ENCODE measurements at regions not wholly inside any gene's neighbourhood (a gene's known extent, or its start where the extent isn't known, plus 50 kb on each side); places are given as distances from the start of the nearest gene placed in this dataset.
A peak's percentile ranks its signal among the peaks of the same experiment; 100 is the strongest.

DNA sequence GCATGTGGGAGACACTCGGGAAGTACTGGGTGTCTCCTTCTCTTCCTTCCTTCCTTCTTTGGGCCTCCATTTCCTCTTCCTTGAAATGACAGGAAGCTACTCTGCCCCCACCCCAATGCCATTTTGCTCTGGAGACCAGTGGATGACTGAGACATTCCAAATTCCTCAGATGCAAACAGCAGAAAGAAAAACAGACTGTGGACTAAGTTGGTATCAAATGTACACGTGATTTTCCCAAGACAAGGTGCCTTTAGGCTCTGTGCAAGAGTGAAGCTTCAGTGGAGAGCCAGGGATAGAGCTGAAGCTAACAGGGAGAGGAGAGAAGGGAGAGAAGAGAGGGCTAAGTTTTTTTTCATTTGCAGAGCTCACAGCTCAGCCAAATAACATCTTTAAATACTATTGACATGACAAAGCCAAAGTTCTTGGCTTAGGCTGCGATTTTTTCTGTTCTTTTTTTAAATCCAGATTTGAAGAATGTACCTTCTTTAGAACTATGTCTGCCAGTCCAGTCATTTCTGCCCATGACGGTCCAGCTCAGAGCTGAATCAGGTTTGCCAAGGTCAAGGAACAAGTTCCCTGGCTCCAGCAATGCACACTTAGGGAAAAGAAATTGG is 84.5 kb upstream of the LCLAT1 start:
- peaks cover 16% of the 10 kb centered on the region for H3K4me1 ChIP-seq
- POLR2A ChIA-PET, result no interaction called here
- no peak overlapping the region for H3K4me3 ChIP-seq
- H3K9me3 ChIP-seq, result no peaks in the 10 kb centered on the region
- FAIRE-seq (no peak), DNase-seq (ENCODE audit: low read depth in 1 of 2, low spot score in 1 of 2) (peak in 1 of 2 experiments; percentile 24), ATAC-seq (peak in 1 of 2 experiments; percentile 63; a peak in 3 of 6 replicates)
- CTCF ChIA-PET, result interaction anchor here (1.0 to 2.0 kb wide), 6 partner anchors 9 to 349 kb away, joined by 3 to 5 read pairs (median 4); no protein-coding TSS in a partner anchor
- 26% methylated on average over 4 of the region's 4 CpGs for WGBS (ENCODE audit: missing lambda C conversion rate)
- TF ChIP-seq FOSB (CRISPR knock-in tag; IDR thresholded peaks at IDR 0.05) (no peak), JUN (IDR thresholded peaks at IDR 0.05) (no peak), EHF (CRISPR knock-in tag; IDR thresholded peaks at IDR 0.05) (no peak)
- H3K4me2 ChIP-seq, result peak overlapping the region; percentile 27
- peak overlapping the region; percentile 34 to 36; a peak in 3 of 6 replicates for H3K27ac ChIP-seq

DNA sequence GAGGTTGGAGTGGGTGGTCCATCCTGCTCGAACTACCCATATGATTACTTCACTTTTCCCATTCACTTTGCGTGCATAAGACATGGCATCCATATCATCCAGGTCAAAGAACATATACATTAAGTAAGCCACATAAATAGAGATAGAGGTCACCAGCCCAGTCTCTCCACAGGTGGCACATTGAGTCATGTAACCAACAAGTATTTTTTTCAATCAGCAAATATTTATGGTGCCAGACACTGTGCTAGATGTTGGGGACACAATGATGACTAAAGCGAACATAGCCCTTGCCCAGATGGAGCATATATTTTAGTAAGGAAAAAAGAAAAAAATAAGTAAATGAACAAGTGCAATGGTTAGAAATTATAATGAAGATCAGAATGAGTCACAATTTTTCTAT is 83.6 kb upstream of the LCLAT1 start:
- ATAC-seq, result no peak
- CTCF ChIA-PET, result no interaction called here
- POLR2A ChIA-PET, result no interaction called here
- Histone ChIP-seq H3K4me1 (peaks cover 16% of the 10 kb centered on the region), H3K9me3 (no peaks in the 10 kb centered on the region), H3K27ac (peak overlapping the region in 1 of 2 experiments; percentile 5; a peak in 1 of 6 replicates), H3K4me2 (no peak overlapping the region; the same call in 2 of the 3 replicates), H3K4me3 (no peak overlapping the region)
- WGBS (ENCODE audit: missing lambda C conversion rate), result 83% methylated on average over 3 of the region's 3 CpGs
- TF ChIP-seq RAD21 (conservative IDR thresholded peaks at IDR 0.05 in 1 of 2, IDR thresholded peaks at IDR 0.05 in 1 of 2) (no peak), EHMT2 (IDR thresholded peaks at IDR 0.05; ENCODE audit: low read depth) (no peak), JUNB (IDR thresholded peaks at IDR 0.05) (no peak), RARB (CRISPR knock-in tag; IDR thresholded peaks at IDR 0.05) (no peak), FOSL2 (IDR thresholded peaks at IDR 0.05) (no peak), FOSL2 (CRISPR knock-in tag; IDR thresholded peaks at IDR 0.05) (no peak), EP300 (IDR thresholded peaks at IDR 0.05) (no peak), MAZ (IDR thresholded peaks at IDR 0.05; ENCODE audit: borderline replicate concordance, low read depth, low read length) (no peak), CBX2 (IDR thresholded peaks at IDR 0.05; ENCODE audit: borderline replicate concordance, low read depth) (no peak)
- TF ChIP-seq, protein P1, sequence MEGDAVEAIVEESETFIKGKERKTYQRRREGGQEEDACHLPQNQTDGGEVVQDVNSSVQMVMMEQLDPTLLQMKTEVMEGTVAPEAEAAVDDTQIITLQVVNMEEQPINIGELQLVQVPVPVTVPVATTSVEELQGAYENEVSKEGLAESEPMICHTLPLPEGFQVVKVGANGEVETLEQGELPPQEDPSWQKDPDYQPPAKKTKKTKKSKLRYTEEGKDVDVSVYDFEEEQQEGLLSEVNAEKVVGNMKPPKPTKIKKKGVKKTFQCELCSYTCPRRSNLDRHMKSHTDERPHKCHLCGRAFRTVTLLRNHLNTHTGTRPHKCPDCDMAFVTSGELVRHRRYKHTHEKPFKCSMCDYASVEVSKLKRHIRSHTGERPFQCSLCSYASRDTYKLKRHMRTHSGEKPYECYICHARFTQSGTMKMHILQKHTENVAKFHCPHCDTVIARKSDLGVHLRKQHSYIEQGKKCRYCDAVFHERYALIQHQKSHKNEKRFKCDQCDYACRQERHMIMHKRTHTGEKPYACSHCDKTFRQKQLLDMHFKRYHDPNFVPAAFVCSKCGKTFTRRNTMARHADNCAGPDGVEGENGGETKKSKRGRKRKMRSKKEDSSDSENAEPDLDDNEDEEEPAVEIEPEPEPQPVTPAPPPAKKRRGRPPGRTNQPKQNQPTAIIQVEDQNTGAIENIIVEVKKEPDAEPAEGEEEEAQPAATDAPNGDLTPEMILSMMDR (IDR thresholded peaks at IDR 0.05), result no peak
- TF ChIP-seq, protein P2, sequence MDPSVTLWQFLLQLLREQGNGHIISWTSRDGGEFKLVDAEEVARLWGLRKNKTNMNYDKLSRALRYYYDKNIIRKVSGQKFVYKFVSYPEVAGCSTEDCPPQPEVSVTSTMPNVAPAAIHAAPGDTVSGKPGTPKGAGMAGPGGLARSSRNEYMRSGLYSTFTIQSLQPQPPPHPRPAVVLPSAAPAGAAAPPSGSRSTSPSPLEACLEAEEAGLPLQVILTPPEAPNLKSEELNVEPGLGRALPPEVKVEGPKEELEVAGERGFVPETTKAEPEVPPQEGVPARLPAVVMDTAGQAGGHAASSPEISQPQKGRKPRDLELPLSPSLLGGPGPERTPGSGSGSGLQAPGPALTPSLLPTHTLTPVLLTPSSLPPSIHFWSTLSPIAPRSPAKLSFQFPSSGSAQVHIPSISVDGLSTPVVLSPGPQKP (IDR thresholded peaks at IDR 0.05; ENCODE audit: low read depth, low read length), result no peak
- FAIRE-seq, result no peak
- no peak for DNase-seq (ENCODE audit: low read depth in 1 of 2, low spot score in 1 of 2)

DNA sequence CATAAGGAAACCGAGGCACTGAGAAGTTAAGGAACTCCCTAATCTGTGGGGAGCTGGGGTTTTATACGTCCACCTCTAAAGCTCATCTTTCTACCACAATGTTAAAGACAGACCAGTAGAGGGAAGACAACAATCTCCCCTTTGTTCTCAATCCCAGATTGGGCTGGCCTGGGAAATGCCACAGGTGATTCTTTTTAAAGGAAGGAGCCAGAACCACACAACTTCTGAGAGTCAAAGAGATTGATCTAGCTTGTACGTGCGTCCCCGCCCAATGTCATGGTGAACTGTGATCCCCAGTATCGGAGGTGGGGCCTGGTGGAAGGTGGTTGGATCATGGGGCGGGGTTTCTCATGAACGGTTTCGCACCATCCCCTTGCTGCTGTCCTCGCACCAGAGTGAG is 81.8 kb upstream of the LCLAT1 start:
- no peak overlapping the region for H3K27ac ChIP-seq
- H3K4me3 ChIP-seq, result no peak overlapping the region
- 86% methylated on average over 10 of the region's 10 CpGs for WGBS (ENCODE audit: missing lambda C conversion rate)
- ATAC-seq, result no peak
- TF ChIP-seq KDM1A (IDR thresholded peaks at IDR 0.05; ENCODE audit: low read depth) (no peak), HOXB13 (CRISPR knock-in tag; IDR thresholded peaks at IDR 0.05; ENCODE audit: low read depth) (no peak), RCOR1 (IDR thresholded peaks at IDR 0.05; ENCODE audit: low read depth, low read length) (no peak), NPAS2 (CRISPR knock-in tag; IDR thresholded peaks at IDR 0.05; ENCODE audit: borderline replicate concordance) (no peak)
- DNase-seq (ENCODE audit: low read depth in 1 of 2, low spot score in 1 of 2), result no peak
- POLR2A ChIA-PET, result no interaction called here
- peaks cover 16% of the 10 kb centered on the region for H3K4me1 ChIP-seq
- H3K9me3 ChIP-seq, result no peaks in the 10 kb centered on the region
- CTCF ChIA-PET, result interaction anchor here (1.6 kb wide), 1 partner anchor 12 kb away, joined by 4 read pairs; no protein-coding TSS in a partner anchor
- FAIRE-seq, result no peak
- H3K4me2 ChIP-seq, result no peak overlapping the region
